NCI-H226 (cell line): ENCODE measurements at regions not wholly inside any gene's neighbourhood (a gene's known extent, or its start where the extent isn't known, plus 50 kb on each side); places are given as distances from the start of the nearest gene placed in this dataset.
"Not testable (repeated sequence)": the region's sequence is repeated elsewhere in the genome, so short reads cannot be mapped to it uniquely, and the experiment has no call there.

Source experiments
- DNase-seq: peaks from one replicate; pipeline ENCODE4 v3.0.0-alpha.2; 2015

GRCh38 chr11:112656772-112657428 lies 304.3 kb upstream of the NCAM1 start:
- DNase-seq, result peak; percentile 76

GRCh38 chr11:112658431-112658878 lies 302.8 kb upstream of the NCAM1 start:
- DNase-seq, result no peak

- DNase-seq, result no peak
These were observed 300.1 kb upstream of the NCAM1 start for GRCh38 chr11:112661146-112661545.

- DNase-seq, result no peak
These were observed 299.6 kb upstream of the NCAM1 start for GRCh38 chr11:112661571-112661970.

- no peak for DNase-seq
These were observed 298.7 kb upstream of the NCAM1 start for GRCh38 chr11:112662554-112662953.

- DNase-seq, result no peak
These were observed 297.1 kb upstream of the NCAM1 start for GRCh38 chr11:112663947-112664634.

GRCh38 chr11:112665291-112665690 lies 295.9 kb upstream of the NCAM1 start:
- no peak for DNase-seq

- no peak for DNase-seq
These were observed 295.0 kb upstream of the NCAM1 start for GRCh38 chr11:112666253-112666652.

- no peak for DNase-seq
These were observed 290.2 kb upstream of the NCAM1 start for GRCh38 chr11:112670806-112671570.

GRCh38 chr11:112673401-112673800 lies 287.8 kb upstream of the NCAM1 start:
- not testable (repeated sequence) for DNase-seq

GRCh38 chr11:112685111-112685510 lies 276.1 kb upstream of the NCAM1 start:
- no peak for DNase-seq

- DNase-seq, result no peak
These were observed 271.4 kb upstream of the NCAM1 start for GRCh38 chr11:112689851-112690250.

GRCh38 chr11:112693781-112694180 lies 267.4 kb upstream of the NCAM1 start:
- DNase-seq, result no peak

- DNase-seq, result no peak
These were observed 267.0 kb upstream of the NCAM1 start for GRCh38 chr11:112694245-112694644.

GRCh38 chr11:112694813-112695212 lies 266.4 kb upstream of the NCAM1 start:
- DNase-seq, result no peak

GRCh38 chr11:112697391-112698178 lies 263.6 kb upstream of the NCAM1 start:
- DNase-seq, result no peak

GRCh38 chr11:112705148-112705547 lies 256.1 kb upstream of the NCAM1 start:
- no peak for DNase-seq

GRCh38 chr11:112706863-112707262 lies 254.4 kb upstream of the NCAM1 start:
- DNase-seq, result no peak

GRCh38 chr11:112714340-112714739 lies 246.9 kb upstream of the NCAM1 start:
- DNase-seq, result not testable (repeated sequence)

- no peak for DNase-seq
These were observed 246.2 kb upstream of the NCAM1 start for GRCh38 chr11:112715056-112715455.

- DNase-seq, result no peak
These were observed 242.7 kb upstream of the NCAM1 start for GRCh38 chr11:112718483-112718882.

- DNase-seq, result no peak
These were observed 241.3 kb upstream of the NCAM1 start for GRCh38 chr11:112719736-112720525.
